AG10803 (cell line): ENCODE measurements at regions not wholly inside any gene's neighbourhood (a gene's known extent, or its start where the extent isn't known, plus 50 kb on each side); places are given as distances from the start of the nearest gene placed in this dataset.

Source experiments
- DNase-seq: peaks from one replicate; pipeline ENCODE4 v3.0.0; 2010; ENCODE audit warnings: low read depth
- H3K4me3 ChIP-seq: 2 replicates; pipeline ENCODE4 v1.5.1; 2011; ENCODE audit warnings: mild to moderate bottlenecking, low read length, control low read depth
- CTCF ChIP-seq: conservative IDR thresholded peaks from 2 replicates; pipeline ENCODE4 v1.5.1; 2011; ENCODE audit warnings: mild to moderate bottlenecking, low read length, control low read depth, inconsistent platforms

GRCh38 chr1:30172299-30172694, 551.1 kb downstream of the MATN1 start:
- no peak for TF ChIP-seq CTCF
- H3K4me3 ChIP-seq: no peak overlapping the region
- no peak for DNase-seq

GRCh38 chr1:30171537-30172298, 551.7 kb downstream of the MATN1 start:
- no peak for DNase-seq
- H3K4me3 ChIP-seq: no peak overlapping the region
- TF ChIP-seq CTCF: no peak

- no peak for DNase-seq
- TF ChIP-seq CTCF: no peak
These were observed 554.1 kb downstream of the MATN1 start for GRCh38 chr1:30169269-30169668.

GRCh38 chr1:30166174-30166573, 557.2 kb downstream of the MATN1 start:
- H3K4me3 ChIP-seq: no peak overlapping the region
- no peak for DNase-seq
- no peak for TF ChIP-seq CTCF

More at GRCh38 chr1:30169269-30169668, 554.1 kb downstream of the MATN1 start:
- no peak overlapping the region for H3K4me3 ChIP-seq

GRCh38 chr1:30165116-30165515, 558.3 kb downstream of the MATN1 start:
- H3K4me3 ChIP-seq: no peak overlapping the region
- DNase-seq: no peak
- no peak for TF ChIP-seq CTCF

GRCh38 chr1:30164693-30165092, 558.7 kb downstream of the MATN1 start:
- TF ChIP-seq CTCF: no peak
- H3K4me3 ChIP-seq: no peak overlapping the region
- no peak for DNase-seq

- TF ChIP-seq CTCF: no peak
- no peak overlapping the region for H3K4me3 ChIP-seq
- DNase-seq: no peak
These were observed 560.8 kb downstream of the MATN1 start for GRCh38 chr1:30162565-30162964.
